Lower leg skin (tissue), 4 donors: ENCODE measurements at regions not wholly inside any gene's neighbourhood (a gene's known extent, or its start where the extent isn't known, plus 50 kb on each side); places are given as distances from the start of the nearest gene placed in this dataset.

Experiments
- DNase-seq, 2 donors: peaks; one replicate each; pipeline ENCODE4 v3.0.0-alpha.2; 2019; ENCODE audit warnings: low spot score in 2 of 2
- H3K4me3 ChIP-seq: fragments of 200-600 bp; sonication (generic); 2 replicates; pipeline ENCODE4 v1.5.1; 2017; ENCODE audit warnings: mild to moderate bottlenecking, low read depth; ENCODE audit not compliant: poor library complexity, severe bottlenecking
- CTCF ChIP-seq, 3 donors: fragments of 450-650 bp; IDR thresholded peaks; one replicate each; pipeline ENCODE4 v1.5.1; 2016; ENCODE audit warnings: antibody characterized with exemption in 3 of 3, mild to moderate bottlenecking in 3 of 3, moderate library complexity in 2 of 3
- POLR2A ChIP-seq, 2 donors: fragments of 450-650 bp; IDR thresholded peaks; one replicate each; pipeline ENCODE4 v1.6.1; 2016 to 2017; ENCODE audit warnings: antibody characterized with exemption in 2 of 2, mild to moderate bottlenecking in 1 of 2, moderate library complexity in 1 of 2
- WGBS, 2 donors: methylation state at CpG; one replicate each; pipeline ENCODE4 v1.1.5; 2018; 5-methylcytosine and 5-hydroxymethylcytosine counted together
- intact Hi-C: fragments of 100-400 bp; cut with DNase I; formaldehyde crosslinking; loops from one replicate; pipeline ENCODE4 v1.15.0; 2023; ENCODE audit warnings: low total_unique reads

GRCh38 chr3:25107918-25108617, 320.0 kb upstream of the RARB start:
- 91 to 92% methylated on average over 9 of the region's 9 CpGs for WGBS, 2 donors
- no peak for DNase-seq
- no peak overlapping the region for H3K4me3 ChIP-seq
- intact Hi-C loops = no loop called here
- TF ChIP-seq POLR2A (IDR thresholded peaks at IDR 0.05) = no peak
- no peak for TF ChIP-seq CTCF (IDR thresholded peaks at IDR 0.05)

GRCh38 chr3:25110642-25111041, 317.4 kb upstream of the RARB start:
- intact Hi-C loops = no loop called here
- no peak for TF ChIP-seq POLR2A (IDR thresholded peaks at IDR 0.05)
- DNase-seq = no peak
- H3K4me3 ChIP-seq = no peak overlapping the region
- WGBS, 2 donors = 56 to 72% methylated on average over 2 of the region's 2 CpGs

GRCh38 chr3:25113891-25114290, 314.2 kb upstream of the RARB start:
- no peak for DNase-seq
- no peak overlapping the region for H3K4me3 ChIP-seq
- WGBS, 2 donors = 65 to 74% methylated on average over 1 of the region's 1 CpG
- intact Hi-C loops = no loop called here
- TF ChIP-seq POLR2A (IDR thresholded peaks at IDR 0.05) (no peak), CTCF (IDR thresholded peaks at IDR 0.05) (no peak)

- no peak overlapping the region for H3K4me3 ChIP-seq
- 81 to 82% methylated on average over 2 of the region's 2 CpGs for WGBS, 2 donors
- DNase-seq = no peak
- intact Hi-C loops = no loop called here
- no peak for TF ChIP-seq POLR2A (IDR thresholded peaks at IDR 0.05)
- TF ChIP-seq CTCF (IDR thresholded peaks at IDR 0.05) = no peak
These were observed 313.5 kb upstream of the RARB start for GRCh38 chr3:25114532-25114931.

GRCh38 chr3:25117005-25117593, 311.0 kb upstream of the RARB start:
- H3K4me3 ChIP-seq = no peak overlapping the region
- 92 to 95% methylated on average over 4 of the region's 4 CpGs for WGBS, 2 donors
- intact Hi-C loops = no loop called here
- no peak for DNase-seq
- no peak for TF ChIP-seq CTCF (IDR thresholded peaks at IDR 0.05)
- TF ChIP-seq POLR2A (IDR thresholded peaks at IDR 0.05) = no peak

- TF ChIP-seq CTCF (IDR thresholded peaks at IDR 0.05) (no peak), POLR2A (IDR thresholded peaks at IDR 0.05) (no peak)
- H3K4me3 ChIP-seq = no peak overlapping the region
- WGBS, 2 donors = 94 to 97% methylated on average over 1 of the region's 1 CpG
- DNase-seq = no peak
- intact Hi-C loops = no loop called here
These were observed 308.4 kb upstream of the RARB start for GRCh38 chr3:25119682-25120081.
